ENCODE measurements at regions not wholly inside any gene's neighbourhood (a gene's known extent, or its start where the extent isn't known, plus 50 kb on each side); places are given as distances from the start of the nearest gene placed in this dataset.

- Histone ChIP-seq H3K27ac (no peak overlapping the region), H3K9me3 (no peaks in the 10 kb centered on the region), H3K36me3 (no peaks in the 10 kb centered on the region), H3K4me3 (no peak overlapping the region), H3K27me3 (no peaks in the 10 kb centered on the region), H3K4me1 (no peaks in the 10 kb centered on the region)
- no peak for ATAC-seq
- no peak for TF ChIP-seq CTCF (IDR thresholded peaks at IDR 0.05)
- 47 to 88% methylated on average over 2 of the region's 2 CpGs for WGBS, 2 donors
- intact Hi-C loops (cut with DNase I), result no loop called here
- no peak for DNase-seq
Measured at GRCh38 chr3:66713921-66714320, 213.1 kb upstream of the LRIG1 start.

GRCh38 chr3:66715806-66716205 is 215.0 kb upstream of the LRIG1 start:
- DNase-seq (no peak), ATAC-seq (no peak)
- 57 to 60% methylated on average over 2 of the region's 2 CpGs for WGBS, 2 donors
- Histone ChIP-seq H3K4me1 (no peaks in the 10 kb centered on the region), H3K36me3 (no peaks in the 10 kb centered on the region), H3K27ac (no peak overlapping the region), H3K4me3 (no peak overlapping the region), H3K9me3 (no peaks in the 10 kb centered on the region), H3K27me3 (no peaks in the 10 kb centered on the region)
- TF ChIP-seq CTCF (IDR thresholded peaks at IDR 0.05), result no peak
- intact Hi-C loops (cut with DNase I), result no loop called here

GRCh38 chr3:66717806-66718205 is 217.0 kb upstream of the LRIG1 start:
- Histone ChIP-seq H3K4me3 (no peak overlapping the region), H3K9me3 (no peaks in the 10 kb centered on the region), H3K27ac (no peak overlapping the region), H3K36me3 (no peaks in the 10 kb centered on the region), H3K27me3 (no peaks in the 10 kb centered on the region), H3K4me1 (no peaks in the 10 kb centered on the region)
- DNase-seq, result no peak
- WGBS, 2 donors, result 93 to 97% methylated on average over 7 of the region's 7 CpGs
- intact Hi-C loops (cut with DNase I), result no loop called here
- no peak for ATAC-seq
- TF ChIP-seq CTCF (IDR thresholded peaks at IDR 0.05), result no peak

- no peak overlapping the region for H3K27ac ChIP-seq
- 76 to 83% methylated on average over 6 of the region's 6 CpGs for WGBS, 2 donors
- ATAC-seq (no peak), DNase-seq (no peak)
- intact Hi-C loops (cut with DNase I), result no loop called here
- no peaks in the 10 kb centered on the region for H3K27me3 ChIP-seq
- no peaks in the 10 kb centered on the region for H3K9me3 ChIP-seq
- no peak for TF ChIP-seq CTCF (IDR thresholded peaks at IDR 0.05)
- no peaks in the 10 kb centered on the region for H3K36me3 ChIP-seq
- peaks cover 0 to 3% (median 0%) of the 10 kb centered on the region in 9 donors for H3K4me1 ChIP-seq
- H3K4me3 ChIP-seq, result no peak overlapping the region
Measured at GRCh38 chr3:66719796-66720356, 219.1 kb upstream of the LRIG1 start.

Data from heart right ventricle (tissue), 16 donors.